D721Med (cell line): ENCODE measurements at regions not wholly inside any gene's neighbourhood (a gene's known extent, or its start where the extent isn't known, plus 50 kb on each side); places are given as distances from the start of the nearest gene placed in this dataset.
"Not testable (repeated sequence)": the region's sequence is repeated elsewhere in the genome, so short reads cannot be mapped to it uniquely, and the experiment has no call there.

ENCODE experiments used
- DNase-seq: peaks from one replicate; pipeline ENCODE4 v3.0.0; 2011; ENCODE audit warnings: low spot score; ENCODE audit not compliant: insufficient read length
- FAIRE-seq: peaks from 2 replicates; lab custom pipeline; 2011; peaks lifted over from hg19 to GRCh38; lab: Jason Lieb, UNC
- TF ChIP-seq, protein P1 (sequence below): IDR thresholded peaks from 2 replicates; pipeline ENCODE4 v1.5.1; 2012; ENCODE audit warnings: mild to moderate bottlenecking, control low read depth; ENCODE audit not compliant: insufficient read depth; ENCODE audit errors: missing control alignments

DNA sequence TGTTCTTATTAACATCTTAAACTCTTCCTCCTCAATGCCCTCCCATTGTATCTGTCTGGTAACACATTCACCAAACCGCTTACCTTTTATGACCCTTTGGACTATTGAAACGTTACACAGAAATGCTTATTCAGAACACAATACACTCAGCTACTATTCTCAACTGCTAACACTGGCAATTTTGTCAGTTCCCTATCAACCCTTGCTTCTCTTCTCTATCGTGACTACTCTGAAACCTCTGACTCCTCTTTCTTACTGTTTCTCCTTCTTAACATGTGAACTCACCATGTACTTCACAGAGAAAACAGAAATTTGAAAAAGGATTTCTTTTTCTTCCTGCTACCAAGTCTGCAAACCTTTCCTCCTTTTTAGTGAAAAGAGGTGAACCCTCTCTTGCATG is 232.9 kb upstream of the GPR149 start:
- FAIRE-seq (no peak), DNase-seq (no peak)
- TF ChIP-seq, protein P1, sequence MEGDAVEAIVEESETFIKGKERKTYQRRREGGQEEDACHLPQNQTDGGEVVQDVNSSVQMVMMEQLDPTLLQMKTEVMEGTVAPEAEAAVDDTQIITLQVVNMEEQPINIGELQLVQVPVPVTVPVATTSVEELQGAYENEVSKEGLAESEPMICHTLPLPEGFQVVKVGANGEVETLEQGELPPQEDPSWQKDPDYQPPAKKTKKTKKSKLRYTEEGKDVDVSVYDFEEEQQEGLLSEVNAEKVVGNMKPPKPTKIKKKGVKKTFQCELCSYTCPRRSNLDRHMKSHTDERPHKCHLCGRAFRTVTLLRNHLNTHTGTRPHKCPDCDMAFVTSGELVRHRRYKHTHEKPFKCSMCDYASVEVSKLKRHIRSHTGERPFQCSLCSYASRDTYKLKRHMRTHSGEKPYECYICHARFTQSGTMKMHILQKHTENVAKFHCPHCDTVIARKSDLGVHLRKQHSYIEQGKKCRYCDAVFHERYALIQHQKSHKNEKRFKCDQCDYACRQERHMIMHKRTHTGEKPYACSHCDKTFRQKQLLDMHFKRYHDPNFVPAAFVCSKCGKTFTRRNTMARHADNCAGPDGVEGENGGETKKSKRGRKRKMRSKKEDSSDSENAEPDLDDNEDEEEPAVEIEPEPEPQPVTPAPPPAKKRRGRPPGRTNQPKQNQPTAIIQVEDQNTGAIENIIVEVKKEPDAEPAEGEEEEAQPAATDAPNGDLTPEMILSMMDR: no peak

DNA sequence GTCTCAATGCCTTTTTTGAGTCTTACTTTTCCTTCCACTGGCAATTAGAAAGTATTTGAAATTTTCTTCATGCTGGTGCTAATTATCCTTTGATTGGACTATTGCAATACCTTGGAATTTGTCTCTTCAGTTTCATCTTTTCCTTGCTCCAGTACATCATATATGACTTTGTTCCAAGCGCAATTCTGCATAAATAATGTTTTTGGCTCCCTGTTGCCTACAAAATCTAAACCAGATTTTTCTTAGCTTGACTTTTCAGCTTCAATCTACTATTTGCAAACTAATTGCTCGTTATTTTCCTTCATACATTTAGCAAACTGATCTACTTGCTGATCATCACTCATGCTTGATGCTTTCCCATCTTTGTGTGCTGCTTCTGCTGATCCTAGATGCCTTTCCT is 230.8 kb upstream of the GPR149 start:
- DNase-seq (no peak), FAIRE-seq (no peak)
- TF ChIP-seq, protein P1: no peak

DNA sequence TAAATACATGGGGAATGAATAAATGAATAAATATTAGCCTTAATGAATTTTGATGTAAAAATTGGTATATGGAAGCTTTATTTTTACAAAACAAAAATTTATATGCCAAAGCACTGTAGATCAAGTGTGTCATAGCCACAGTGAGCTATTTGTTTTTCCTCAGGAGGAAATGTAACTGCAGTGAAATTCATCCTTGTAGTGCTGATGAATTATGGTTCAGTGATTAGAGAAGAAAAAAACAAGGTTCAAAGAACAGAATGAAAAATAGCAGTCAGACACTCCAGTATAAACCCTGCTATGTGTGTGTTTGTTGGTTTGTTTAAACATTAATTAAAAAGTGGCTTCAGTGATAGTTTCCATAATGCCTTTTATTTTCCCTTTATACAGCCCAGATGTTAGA is 228.0 kb upstream of the GPR149 start:
- DNase-seq: no peak
- TF ChIP-seq, protein P1: no peak
- FAIRE-seq: no peak

DNA sequence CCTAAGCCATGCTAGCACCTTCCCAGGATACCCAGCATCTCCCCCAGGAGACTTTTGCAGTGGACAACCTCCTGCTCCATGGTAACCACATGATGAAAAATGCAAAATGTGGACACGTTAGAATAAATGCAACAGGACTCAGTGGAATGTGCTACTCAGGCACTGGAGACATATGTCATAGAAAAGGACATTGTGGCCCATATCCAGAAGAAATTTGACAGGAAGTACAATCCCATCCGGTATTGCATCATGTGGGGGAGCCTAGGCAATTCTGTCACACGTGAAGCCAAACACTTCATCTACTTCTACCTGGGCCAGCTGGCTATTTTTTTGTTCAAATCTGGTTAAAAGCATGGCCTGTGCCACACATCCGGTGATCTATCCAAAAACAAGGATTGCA is 227.2 kb upstream of the GPR149 start:
- DNase-seq (no peak), FAIRE-seq (no peak)
- TF ChIP-seq, protein P1: no peak

DNA sequence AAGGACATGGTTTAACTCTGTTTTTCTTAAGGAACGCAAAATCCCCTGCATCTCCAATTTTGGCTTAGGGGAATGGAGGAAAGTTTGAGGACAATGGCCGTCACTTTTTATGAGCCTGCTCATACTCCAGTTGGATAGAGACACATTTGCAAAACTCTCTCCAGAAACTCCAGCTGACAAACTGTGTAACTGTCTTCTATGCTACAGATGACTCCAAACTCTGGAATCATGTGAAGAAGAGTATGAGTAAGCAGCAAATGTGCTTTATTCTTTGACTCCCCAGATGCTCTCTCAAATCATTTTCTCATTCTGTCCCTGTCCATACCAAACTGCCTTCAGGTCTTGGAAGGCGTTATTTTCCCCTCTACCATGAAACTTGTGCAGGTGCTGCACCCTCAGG is 226.5 kb upstream of the GPR149 start:
- TF ChIP-seq, protein P1: no peak
- DNase-seq (no peak), FAIRE-seq (no peak)

DNA sequence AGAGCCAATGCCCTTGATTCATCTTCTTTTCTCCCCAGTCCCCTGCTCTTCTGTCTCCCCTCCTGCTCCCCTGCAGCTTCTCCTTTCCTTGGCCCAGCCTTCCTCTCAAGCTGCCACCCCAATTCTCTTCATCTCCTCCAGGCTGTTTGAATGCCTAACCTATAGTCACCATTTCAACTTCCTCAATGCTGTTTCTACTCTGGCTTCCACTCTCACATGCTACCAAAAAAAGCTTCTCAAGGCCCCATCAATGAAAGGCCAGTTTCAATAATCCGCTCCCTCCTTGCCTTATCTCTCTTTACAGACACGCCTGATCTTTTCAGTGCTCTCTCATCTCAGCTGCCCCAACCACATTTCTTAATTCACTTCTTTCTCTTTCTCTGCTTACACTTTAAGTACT is 212.2 kb upstream of the GPR149 start:
- DNase-seq: no peak

DNA sequence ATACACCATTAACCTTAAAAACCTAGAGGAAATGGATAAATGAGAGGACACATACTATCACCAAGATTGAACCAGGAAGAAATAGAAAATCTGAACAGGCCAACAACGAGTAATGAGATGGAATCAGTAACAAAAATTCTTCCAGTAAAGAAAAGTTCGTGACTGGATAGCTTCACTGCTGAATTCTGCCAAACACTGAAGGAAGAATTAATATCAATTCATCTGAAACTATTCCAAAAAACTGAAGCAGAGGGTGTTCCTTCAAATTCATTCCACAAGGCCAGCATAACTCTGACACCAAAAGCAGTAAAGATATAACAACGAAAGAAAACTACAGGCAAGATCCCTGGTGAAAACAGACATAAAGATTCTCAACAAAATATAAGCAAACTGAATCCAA is 195.8 kb upstream of the GPR149 start:
- FAIRE-seq: no peak
- no peak for DNase-seq
- TF ChIP-seq, protein P1: no peak

More for the DNA sequence above, 212.2 kb upstream of the GPR149 start:
- TF ChIP-seq, protein P1: no peak
- no peak for FAIRE-seq

DNA sequence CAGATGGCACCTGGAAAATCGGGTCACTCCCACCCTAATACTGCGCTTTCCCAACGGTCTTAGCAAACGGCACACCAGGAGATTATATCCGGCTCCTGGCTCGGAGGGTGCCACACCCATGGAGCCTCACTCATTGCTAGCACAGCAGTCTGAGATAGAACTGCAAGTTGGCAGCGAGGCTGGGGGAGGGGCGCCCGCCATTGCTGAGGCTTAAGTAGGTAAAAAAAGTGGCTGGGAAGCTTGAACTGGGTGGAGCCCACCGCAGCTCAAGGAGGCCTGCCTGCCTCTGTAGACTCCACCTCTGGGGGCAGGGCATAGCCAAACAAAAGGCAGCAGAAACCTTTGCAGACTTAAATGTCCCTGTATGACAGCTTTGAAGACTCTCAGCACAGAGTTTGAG is 189.6 kb upstream of the GPR149 start:
- not testable (repeated sequence) for DNase-seq, FAIRE-seq
